ENCODE measurements at regions not wholly inside any gene's neighbourhood (a gene's known extent, or its start where the extent isn't known, plus 50 kb on each side); places are given as distances from the start of the nearest gene placed in this dataset.
A peak's percentile ranks its signal among the peaks of the same experiment; 100 is the strongest.

- no peaks in the 10 kb centered on the region for H3K27me3 Mint-ChIP-seq
- no peaks in the 10 kb centered on the region for H3K36me3 Mint-ChIP-seq
- DNase-seq (ENCODE audit: low spot score in 2 of 2) (no peak), ATAC-seq (ENCODE audit: low read depth) (peak; percentile 75)
- H3K9me3 Mint-ChIP-seq = no peaks in the 10 kb centered on the region
- peak overlapping the region; percentile 65 for H3K4me3 Mint-ChIP-seq
- H3K4me1 Mint-ChIP-seq = peaks cover 23% of the 10 kb centered on the region
- H3K27ac Mint-ChIP-seq = peak overlapping the region; percentile 32
Observed at GRCh38 chr6:131368198-131368911, 204.7 kb upstream of the ARG1 start.

DNA sequence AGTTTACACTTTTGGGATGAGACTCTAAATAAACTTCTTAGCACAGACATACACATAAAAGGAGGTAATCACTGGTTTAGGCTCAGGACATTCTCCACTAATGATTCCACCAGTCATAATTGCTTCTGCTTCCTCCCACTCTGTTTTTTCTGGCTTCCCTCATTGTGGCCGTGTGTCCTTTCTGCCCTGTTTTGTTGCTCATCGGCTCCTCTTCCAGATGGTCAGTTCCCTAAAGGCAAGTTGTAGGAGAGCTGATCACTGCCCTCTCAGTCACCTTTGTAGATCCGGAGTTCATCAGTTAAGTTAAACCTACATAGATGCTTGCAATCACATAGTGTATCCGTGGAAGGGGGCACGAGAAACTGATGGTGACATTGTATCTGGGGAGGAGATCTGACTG, 200.5 kb upstream of the ARG1 start:
- Mint-ChIP-seq H3K36me3 (no peaks in the 10 kb centered on the region), H3K27me3 (no peaks in the 10 kb centered on the region), H3K4me1 (peaks cover 11% of the 10 kb centered on the region), H3K9me3 (no peaks in the 10 kb centered on the region), H3K4me3 (no peak overlapping the region), H3K27ac (no peak overlapping the region)
- DNase-seq (ENCODE audit: low spot score in 2 of 2) (no peak), ATAC-seq (ENCODE audit: low read depth) (no peak)

DNA sequence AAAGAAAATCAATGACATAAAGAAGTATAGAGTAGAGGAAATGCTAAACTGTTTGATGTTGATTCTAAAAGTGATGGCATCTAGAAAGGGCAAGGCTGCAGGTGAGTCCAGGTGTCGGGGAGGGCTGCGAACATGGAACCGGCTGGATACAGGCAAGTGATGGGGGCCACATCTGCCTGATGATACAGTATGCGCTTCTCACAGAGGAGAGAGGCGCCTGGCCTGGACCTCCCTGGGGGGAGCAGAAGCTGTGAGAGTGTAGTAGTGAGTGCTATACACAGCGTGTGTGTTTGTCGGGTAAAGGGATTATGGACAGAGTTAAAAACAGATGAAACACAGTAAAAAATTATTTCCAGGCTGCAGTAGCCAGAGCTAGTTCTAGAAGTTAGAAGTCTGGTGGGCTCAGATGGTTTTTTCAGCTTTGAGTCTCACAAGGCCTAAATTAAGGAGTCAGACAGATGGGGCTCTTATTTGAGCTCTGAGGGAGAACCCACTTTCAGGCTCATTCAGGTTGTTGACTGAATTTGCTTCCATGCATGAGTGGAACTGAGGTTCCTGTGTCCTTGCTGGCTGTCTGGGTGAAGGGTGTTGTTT, 195.8 kb upstream of the ARG1 start:
- peaks cover 8% of the 10 kb centered on the region for H3K4me1 Mint-ChIP-seq
- H3K36me3 Mint-ChIP-seq = no peaks in the 10 kb centered on the region
- ATAC-seq (ENCODE audit: low read depth) (no peak), DNase-seq (ENCODE audit: low spot score in 2 of 2) (no peak)
- peaks cover 3% of the 10 kb centered on the region for H3K27me3 Mint-ChIP-seq
- H3K27ac Mint-ChIP-seq = no peak overlapping the region
- no peaks in the 10 kb centered on the region for H3K9me3 Mint-ChIP-seq
- H3K4me3 Mint-ChIP-seq = no peak overlapping the region

DNA sequence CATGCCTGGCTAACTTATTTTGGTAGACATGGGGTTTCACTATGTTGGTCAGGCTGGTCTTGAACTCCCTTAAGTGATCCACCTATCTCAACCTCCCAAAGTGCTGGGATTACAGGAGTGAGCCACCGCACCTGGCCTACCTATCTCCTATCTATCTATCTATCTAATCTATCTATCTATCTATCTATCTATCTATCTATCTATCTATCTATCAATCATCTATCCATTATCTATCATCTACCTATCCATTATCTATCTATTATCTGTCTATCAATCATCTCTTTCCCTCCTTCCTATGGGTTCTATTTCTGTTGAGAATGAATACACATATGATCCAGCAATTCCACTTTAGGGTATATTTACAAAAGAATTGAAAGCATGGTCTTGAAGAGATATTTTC, 194.2 kb upstream of the ARG1 start:
- ATAC-seq (ENCODE audit: low read depth) = no peak
- DNase-seq (ENCODE audit: low spot score in 2 of 2) = no peak
- H3K27ac Mint-ChIP-seq = no peak overlapping the region
- H3K4me1 Mint-ChIP-seq = peaks cover 8% of the 10 kb centered on the region
- no peaks in the 10 kb centered on the region for H3K36me3 Mint-ChIP-seq
- H3K9me3 Mint-ChIP-seq = no peaks in the 10 kb centered on the region
- H3K27me3 Mint-ChIP-seq = peaks cover 6% of the 10 kb centered on the region
- H3K4me3 Mint-ChIP-seq = no peak overlapping the region

DNA sequence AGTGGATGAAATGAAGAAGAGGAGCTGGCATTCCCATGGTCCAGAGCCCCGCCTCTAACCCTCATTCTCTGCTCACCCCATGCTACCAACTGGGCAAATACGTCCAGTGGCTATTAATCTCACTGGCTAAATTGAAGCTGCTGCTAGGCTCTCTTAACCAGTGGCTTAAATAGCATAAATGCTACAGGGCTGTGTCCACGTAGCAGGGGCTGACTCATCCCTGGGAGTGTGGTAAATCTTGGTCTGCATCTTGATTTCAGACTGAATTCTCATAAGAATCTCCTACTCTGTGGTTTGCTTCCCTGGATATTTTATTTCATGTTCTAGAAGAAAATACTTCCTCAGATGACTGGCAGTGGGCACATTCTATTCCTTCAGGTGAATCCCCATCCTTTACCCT, 193.1 kb upstream of the ARG1 start:
- Mint-ChIP-seq H3K27ac (no peak overlapping the region), H3K27me3 (peaks cover 6% of the 10 kb centered on the region), H3K36me3 (no peaks in the 10 kb centered on the region), H3K4me1 (peaks cover 8% of the 10 kb centered on the region), H3K9me3 (no peaks in the 10 kb centered on the region), H3K4me3 (no peak overlapping the region)
- no peak for DNase-seq (ENCODE audit: low spot score in 2 of 2)
- no peak for ATAC-seq (ENCODE audit: low read depth)

DNA sequence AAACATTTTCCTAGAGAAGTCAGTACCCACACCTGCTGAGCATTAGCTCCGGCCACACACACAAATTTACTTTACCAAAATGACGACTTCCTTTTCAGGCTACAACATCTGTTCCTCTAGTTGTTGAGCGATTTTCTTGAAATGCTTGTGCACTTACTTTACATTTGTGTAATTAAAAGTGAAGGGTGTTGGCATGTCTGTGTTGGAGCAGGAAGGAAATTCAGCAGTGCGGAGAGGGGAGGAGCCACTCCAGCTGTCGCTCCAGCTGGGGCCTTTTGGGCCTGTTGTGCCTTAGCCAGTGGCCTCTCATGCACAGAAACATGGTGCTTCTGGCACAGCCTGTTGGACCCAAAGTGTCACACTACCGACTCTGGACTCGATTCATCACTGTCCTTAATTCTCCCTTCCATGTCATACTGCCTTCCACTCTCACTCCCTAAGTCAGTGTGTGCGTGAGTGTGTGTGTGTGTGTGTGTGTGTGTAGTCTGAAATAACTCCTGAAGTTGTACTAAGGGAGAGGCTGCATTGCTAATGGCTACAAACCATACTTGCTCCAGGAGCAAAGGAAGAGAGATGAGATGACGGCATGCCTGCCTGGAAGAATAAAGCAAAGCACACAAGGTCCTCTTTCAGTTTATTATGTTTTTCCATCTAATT, 191.8 kb upstream of the ARG1 start:
- H3K9me3 Mint-ChIP-seq = no peaks in the 10 kb centered on the region
- no peak for ATAC-seq (ENCODE audit: low read depth)
- DNase-seq (ENCODE audit: low spot score in 2 of 2) = no peak
- H3K27me3 Mint-ChIP-seq = peaks cover 9% of the 10 kb centered on the region
- H3K27ac Mint-ChIP-seq = no peak overlapping the region
- H3K4me3 Mint-ChIP-seq = no peak overlapping the region
- H3K4me1 Mint-ChIP-seq = peaks cover 8% of the 10 kb centered on the region
- no peaks in the 10 kb centered on the region for H3K36me3 Mint-ChIP-seq

DNA sequence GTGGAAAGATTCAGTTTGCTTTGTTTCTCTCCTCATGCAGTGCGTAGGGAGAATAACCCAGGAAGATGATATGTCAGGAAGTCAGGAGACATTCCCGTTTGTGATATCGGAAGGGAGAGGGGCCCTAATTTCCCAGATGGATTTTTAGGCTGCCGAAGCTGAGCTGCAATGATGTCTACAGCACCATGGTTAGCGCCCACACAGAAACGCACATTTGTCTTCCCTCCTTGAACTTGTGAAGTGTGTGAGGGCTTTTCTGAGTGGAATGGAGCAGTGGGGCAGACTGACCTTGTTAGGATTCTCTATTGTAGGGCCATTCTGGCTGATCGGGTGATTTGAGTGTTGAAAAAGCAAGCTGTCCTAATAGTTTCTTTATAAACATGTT, 191.3 kb upstream of the ARG1 start:
- no peaks in the 10 kb centered on the region for H3K9me3 Mint-ChIP-seq
- ATAC-seq (ENCODE audit: low read depth) (no peak), DNase-seq (ENCODE audit: low spot score in 2 of 2) (no peak)
- no peaks in the 10 kb centered on the region for H3K36me3 Mint-ChIP-seq
- peaks cover 10% of the 10 kb centered on the region for H3K27me3 Mint-ChIP-seq
- H3K4me3 Mint-ChIP-seq = no peak overlapping the region
- no peak overlapping the region for H3K27ac Mint-ChIP-seq
- H3K4me1 Mint-ChIP-seq = peaks cover 8% of the 10 kb centered on the region

DNA sequence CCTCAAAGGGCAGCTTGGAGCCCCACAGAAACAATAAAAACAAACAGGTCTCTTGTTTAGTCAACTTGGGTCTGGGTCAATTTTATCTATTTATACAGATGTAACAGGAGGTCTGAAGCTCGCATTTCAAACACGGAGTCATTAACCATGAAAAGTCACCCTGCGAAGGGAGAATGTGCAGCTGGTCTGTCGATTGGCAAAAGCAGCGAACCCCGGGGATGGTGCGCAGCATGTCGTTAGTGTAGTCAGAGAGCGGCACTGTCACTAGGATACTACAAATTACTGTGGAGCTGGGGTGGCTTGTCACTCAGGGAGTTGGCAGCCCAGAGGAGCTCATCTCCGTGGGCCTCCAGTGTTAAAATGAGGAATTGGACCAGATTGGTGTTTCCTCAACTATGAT, 190.4 kb upstream of the ARG1 start:
- H3K27me3 Mint-ChIP-seq = peaks cover 10% of the 10 kb centered on the region
- ATAC-seq (ENCODE audit: low read depth) = no peak
- no peaks in the 10 kb centered on the region for H3K9me3 Mint-ChIP-seq
- no peak overlapping the region for H3K27ac Mint-ChIP-seq
- no peak overlapping the region for H3K4me3 Mint-ChIP-seq
- no peaks in the 10 kb centered on the region for H3K36me3 Mint-ChIP-seq
- DNase-seq (ENCODE audit: low spot score in 2 of 2) = no peak
- H3K4me1 Mint-ChIP-seq = peaks cover 8% of the 10 kb centered on the region

- Mint-ChIP-seq H3K27me3 (peaks cover 10% of the 10 kb centered on the region), H3K36me3 (no peaks in the 10 kb centered on the region), H3K4me1 (peaks cover 4% of the 10 kb centered on the region), H3K27ac (no peak overlapping the region), H3K4me3 (no peak overlapping the region), H3K9me3 (no peaks in the 10 kb centered on the region)
- no peak for DNase-seq (ENCODE audit: low spot score in 2 of 2)
- ATAC-seq (ENCODE audit: low read depth) = no peak
Observed at GRCh38 chr6:131383421-131384411, 189.3 kb upstream of the ARG1 start.

DNA sequence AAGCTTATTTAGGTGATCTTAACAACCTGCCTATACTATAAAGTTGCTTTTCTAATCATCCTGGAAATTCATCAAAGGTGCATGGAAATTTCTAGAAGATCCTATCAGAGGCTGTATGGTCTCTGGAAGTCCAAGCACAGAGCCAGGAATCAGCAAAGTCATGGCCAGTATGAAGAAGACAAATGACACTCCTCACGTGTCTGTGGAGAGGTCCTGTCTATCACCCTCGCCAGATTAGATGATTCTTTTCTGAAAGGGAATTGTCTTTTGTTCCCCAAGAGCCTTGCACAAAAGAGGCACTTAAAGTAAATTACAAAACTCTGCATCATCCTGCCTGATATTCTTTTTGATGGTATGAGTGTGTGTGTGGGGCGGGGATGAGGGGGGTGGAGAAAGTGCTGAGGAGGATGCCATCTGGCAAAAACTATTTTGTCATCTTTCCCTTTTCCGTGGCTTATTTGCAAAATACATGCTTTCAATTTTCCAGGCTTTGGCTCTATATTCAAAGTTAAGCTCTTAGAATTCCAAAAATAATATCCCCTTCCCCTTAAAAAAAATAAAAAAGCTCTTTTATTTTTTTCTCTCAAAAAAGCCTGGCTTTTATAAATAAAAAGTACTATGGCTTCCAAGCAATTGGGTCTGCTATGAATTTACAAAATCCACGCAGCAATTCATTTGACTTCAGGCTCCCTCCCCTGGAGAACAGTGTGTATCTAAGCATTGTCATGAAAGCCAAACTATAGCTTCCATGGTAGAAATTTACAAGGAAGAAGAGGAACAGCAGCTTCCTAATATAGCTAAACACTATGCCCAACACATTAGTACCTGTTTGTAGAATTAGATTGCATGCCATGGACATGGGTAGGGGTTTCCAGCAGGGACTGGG, 185.2 kb upstream of the ARG1 start:
- DNase-seq (ENCODE audit: low spot score in 2 of 2) = no peak
- ATAC-seq (ENCODE audit: low read depth) = no peak
- no peaks in the 10 kb centered on the region for H3K9me3 Mint-ChIP-seq
- no peak overlapping the region for H3K4me3 Mint-ChIP-seq
- H3K27ac Mint-ChIP-seq = no peak overlapping the region
- no peaks in the 10 kb centered on the region for H3K4me1 Mint-ChIP-seq
- H3K27me3 Mint-ChIP-seq = peaks cover 8% of the 10 kb centered on the region
- H3K36me3 Mint-ChIP-seq = no peaks in the 10 kb centered on the region

DNA sequence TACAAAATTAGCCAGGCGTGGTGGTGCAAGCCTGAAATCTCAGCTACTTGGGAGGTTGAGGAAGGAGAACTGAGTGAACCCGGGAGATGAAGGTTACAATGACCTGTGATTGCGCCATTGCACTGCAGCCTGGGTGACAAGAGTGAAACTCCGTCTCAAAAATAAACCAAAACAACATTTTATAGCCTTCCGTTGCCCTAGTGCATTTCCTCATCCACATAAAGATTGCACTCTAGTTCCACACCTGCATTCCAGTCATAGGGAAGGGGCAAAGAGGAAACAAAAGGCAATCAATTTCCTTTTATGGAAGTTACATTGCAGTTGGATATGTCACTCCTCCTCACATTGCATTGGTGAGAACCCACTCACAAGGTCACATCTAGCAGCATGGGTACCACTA, 182.7 kb upstream of the ARG1 start:
- peaks cover 5% of the 10 kb centered on the region for H3K9me3 Mint-ChIP-seq
- no peaks in the 10 kb centered on the region for H3K36me3 Mint-ChIP-seq
- H3K27me3 Mint-ChIP-seq = peaks cover 6% of the 10 kb centered on the region
- no peak overlapping the region for H3K4me3 Mint-ChIP-seq
- ATAC-seq (ENCODE audit: low read depth) (no peak), DNase-seq (ENCODE audit: low spot score in 2 of 2) (no peak)
- H3K27ac Mint-ChIP-seq = no peak overlapping the region
- no peaks in the 10 kb centered on the region for H3K4me1 Mint-ChIP-seq

- H3K27ac Mint-ChIP-seq = no peak overlapping the region
- ATAC-seq (ENCODE audit: low read depth) = no peak
- H3K36me3 Mint-ChIP-seq = no peaks in the 10 kb centered on the region
Observed at GRCh38 chr6:131391116-131391515, 181.9 kb upstream of the ARG1 start.

DNA sequence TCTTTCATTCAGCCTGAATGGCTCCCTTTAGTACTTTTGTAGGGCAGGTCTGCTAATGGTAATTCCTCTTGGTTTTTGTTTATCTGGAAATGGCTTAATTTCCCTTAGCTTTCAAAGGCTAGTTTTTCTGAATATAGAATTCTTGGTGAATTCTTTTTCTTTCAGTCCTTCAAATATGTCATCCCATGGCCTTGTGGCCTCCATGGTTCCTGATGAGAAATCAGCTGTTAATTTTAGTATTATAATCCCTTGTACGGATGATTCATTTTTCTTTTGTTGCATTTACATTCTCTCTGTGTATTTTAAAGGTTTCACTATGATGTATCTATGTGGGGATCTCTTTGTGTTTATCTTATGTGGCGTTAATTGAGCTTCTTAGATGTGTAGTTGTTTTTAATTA, 179.6 kb upstream of the ARG1 start:
- no peak for ATAC-seq (ENCODE audit: low read depth)
- no peak for DNase-seq (ENCODE audit: low spot score in 2 of 2)
- peaks cover 5% of the 10 kb centered on the region for H3K9me3 Mint-ChIP-seq
- H3K36me3 Mint-ChIP-seq = no peaks in the 10 kb centered on the region
- H3K4me1 Mint-ChIP-seq = no peaks in the 10 kb centered on the region
- no peak overlapping the region for H3K27ac Mint-ChIP-seq
- peaks cover 2% of the 10 kb centered on the region for H3K27me3 Mint-ChIP-seq
- H3K4me3 Mint-ChIP-seq = no peak overlapping the region

More at GRCh38 chr6:131391116-131391515, 181.9 kb upstream of the ARG1 start:
- Mint-ChIP-seq H3K9me3 (peaks cover 5% of the 10 kb centered on the region), H3K27me3 (peaks cover 3% of the 10 kb centered on the region), H3K4me1 (no peaks in the 10 kb centered on the region), H3K4me3 (no peak overlapping the region)
- DNase-seq (ENCODE audit: low spot score in 2 of 2) = no peak

Measured in memory B cell (primary cell).